ENCODE measurements at regions not wholly inside any gene's neighbourhood (a gene's known extent, or its start where the extent isn't known, plus 50 kb on each side); places are given as distances from the start of the nearest gene placed in this dataset.
"Not testable (repeated sequence)": the region's sequence is repeated elsewhere in the genome, so short reads cannot be mapped to it uniquely, and the experiment has no call there.

- H3K4me3 ChIP-seq (ENCODE audit: low read length), result no peak overlapping the region
- no peaks in the 10 kb centered on the region for H4K20me1 ChIP-seq (ENCODE audit: insufficient read depth, low read depth, low read length)
- H3K9me3 ChIP-seq (ENCODE audit: low read length), result no peaks in the 10 kb centered on the region
- H3K27ac ChIP-seq (ENCODE audit: low read length), result no peak overlapping the region
- no peak overlapping the region for H3K9ac ChIP-seq (ENCODE audit: low read length)
- H3K4me1 ChIP-seq (ENCODE audit: low read length), result no peaks in the 10 kb centered on the region
- no peaks in the 10 kb centered on the region for H3K9me2 ChIP-seq (replicated peaks; ENCODE audit: insufficient read depth, low read length)
- no peak overlapping the region for H2AFZ ChIP-seq (ENCODE audit: low read length)
- H3K79me2 ChIP-seq (ENCODE audit: low read length), result no peaks in the 10 kb centered on the region
- no peak for DNase-seq
- no peak overlapping the region for H3K4me2 ChIP-seq (ENCODE audit: low read depth, low read length, poor library complexity, severe bottlenecking)
- H3K27me3 ChIP-seq (ENCODE audit: low read length), result no peaks in the 10 kb centered on the region
- no peaks in the 10 kb centered on the region for H3K36me3 ChIP-seq (ENCODE audit: insufficient read depth, low read length)
Observed at GRCh38 chr9:134531220-134531970, 110.2 kb upstream of the COL5A1 start.

DNA sequence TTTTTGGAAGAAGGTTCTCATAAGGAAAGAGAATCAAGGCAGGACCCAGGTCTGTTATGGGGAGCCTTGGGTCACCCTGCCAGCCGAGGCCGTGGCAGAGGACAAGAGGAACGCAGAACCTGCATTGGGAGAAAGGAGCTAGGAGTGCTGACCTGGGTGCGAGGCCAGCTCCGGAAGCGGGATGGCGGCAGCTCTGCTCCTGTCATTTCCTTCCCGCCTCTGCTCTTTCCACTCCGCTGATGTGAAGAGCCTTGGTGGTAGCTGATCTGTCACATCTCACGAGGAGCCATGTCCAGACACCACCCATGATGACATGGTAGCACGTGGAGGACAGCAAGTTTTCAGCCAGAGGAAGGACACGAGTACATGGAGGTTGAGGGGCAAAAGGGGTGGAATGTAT lies 109.5 kb upstream of the COL5A1 start:
- no peak for DNase-seq
- no peak overlapping the region for H3K9ac ChIP-seq (ENCODE audit: low read length)
- H3K4me3 ChIP-seq (ENCODE audit: low read length), result no peak overlapping the region
- H3K4me1 ChIP-seq (ENCODE audit: low read length), result no peaks in the 10 kb centered on the region
- no peaks in the 10 kb centered on the region for H3K9me2 ChIP-seq (replicated peaks; ENCODE audit: insufficient read depth, low read length)
- no peaks in the 10 kb centered on the region for H4K20me1 ChIP-seq (ENCODE audit: insufficient read depth, low read depth, low read length)
- no peak overlapping the region for H3K27ac ChIP-seq (ENCODE audit: low read length)
- H3K36me3 ChIP-seq (ENCODE audit: insufficient read depth, low read length), result no peaks in the 10 kb centered on the region
- no peaks in the 10 kb centered on the region for H3K79me2 ChIP-seq (ENCODE audit: low read length)
- no peak overlapping the region for H3K4me2 ChIP-seq (ENCODE audit: low read depth, low read length, poor library complexity, severe bottlenecking)
- no peaks in the 10 kb centered on the region for H3K9me3 ChIP-seq (ENCODE audit: low read length)
- H2AFZ ChIP-seq (ENCODE audit: low read length), result no peak overlapping the region
- H3K27me3 ChIP-seq (ENCODE audit: low read length), result no peaks in the 10 kb centered on the region

GRCh38 chr9:134532661-134533060 lies 108.9 kb upstream of the COL5A1 start:
- not testable (repeated sequence) for H3K36me3 ChIP-seq (ENCODE audit: insufficient read depth, low read length); H3K4me2 ChIP-seq (ENCODE audit: low read depth, low read length, poor library complexity, severe bottlenecking); H3K79me2 ChIP-seq (ENCODE audit: low read length); H3K27ac ChIP-seq (ENCODE audit: low read length); H3K4me1 ChIP-seq (ENCODE audit: low read length); H3K9ac ChIP-seq (ENCODE audit: low read length); H3K27me3 ChIP-seq (ENCODE audit: low read length); H2AFZ ChIP-seq (ENCODE audit: low read length); H3K9me2 ChIP-seq (replicated peaks; ENCODE audit: insufficient read depth, low read length); H4K20me1 ChIP-seq (ENCODE audit: insufficient read depth, low read depth, low read length); H3K4me3 ChIP-seq (ENCODE audit: low read length); H3K9me3 ChIP-seq (ENCODE audit: low read length); DNase-seq

DNA sequence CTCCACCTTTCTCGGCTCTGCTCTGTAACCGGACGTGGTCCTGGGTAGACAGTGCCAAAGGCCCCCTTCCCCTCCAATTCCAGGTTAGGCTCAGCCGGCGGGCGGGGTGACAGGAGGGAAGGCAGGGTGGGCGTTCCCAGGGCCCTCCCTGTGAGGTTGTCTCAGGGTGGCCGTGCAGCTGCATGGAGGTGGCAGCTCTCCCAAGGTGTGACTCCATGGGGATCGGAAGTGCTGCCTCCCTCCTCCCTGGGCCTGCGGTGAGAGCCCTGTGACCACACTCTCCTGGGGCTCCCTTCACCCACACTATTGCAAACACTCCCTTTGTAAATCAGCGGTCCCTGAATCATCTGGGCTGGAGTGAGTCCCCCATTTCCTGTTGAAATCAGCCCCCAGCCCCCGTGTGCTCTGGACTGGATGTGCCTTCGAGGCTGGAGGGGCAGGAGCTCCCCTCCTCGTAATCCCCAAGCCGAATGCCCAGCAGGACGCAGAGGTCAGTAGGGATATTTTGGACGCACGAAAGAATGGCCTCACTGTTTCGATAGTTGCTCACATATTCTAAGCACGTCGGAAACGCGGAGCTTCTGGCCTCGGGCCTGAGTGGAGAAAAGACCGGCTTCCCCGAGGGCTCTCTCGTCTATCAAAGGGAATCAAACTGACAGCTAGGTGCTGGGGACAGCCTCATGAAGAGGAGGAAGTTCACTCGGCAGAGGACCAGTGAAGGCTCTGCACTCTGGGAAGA lies 107.6 kb upstream of the COL5A1 start:
- H4K20me1 ChIP-seq (ENCODE audit: insufficient read depth, low read depth, low read length), result no peaks in the 10 kb centered on the region
- no peaks in the 10 kb centered on the region for H3K36me3 ChIP-seq (ENCODE audit: insufficient read depth, low read length)
- no peaks in the 10 kb centered on the region for H3K9me3 ChIP-seq (ENCODE audit: low read length)
- no peak overlapping the region for H3K4me3 ChIP-seq (ENCODE audit: low read length)
- no peak for DNase-seq
- H3K9ac ChIP-seq (ENCODE audit: low read length), result no peak overlapping the region
- H3K79me2 ChIP-seq (ENCODE audit: low read length), result no peaks in the 10 kb centered on the region
- H3K27me3 ChIP-seq (ENCODE audit: low read length), result no peaks in the 10 kb centered on the region
- peaks cover 5% of the 10 kb centered on the region for H3K4me1 ChIP-seq (ENCODE audit: low read length)
- no peak overlapping the region for H2AFZ ChIP-seq (ENCODE audit: low read length)
- H3K4me2 ChIP-seq (ENCODE audit: low read depth, low read length, poor library complexity, severe bottlenecking), result no peak overlapping the region
- no peak overlapping the region for H3K27ac ChIP-seq (ENCODE audit: low read length)
- no peaks in the 10 kb centered on the region for H3K9me2 ChIP-seq (replicated peaks; ENCODE audit: insufficient read depth, low read length)

DNA sequence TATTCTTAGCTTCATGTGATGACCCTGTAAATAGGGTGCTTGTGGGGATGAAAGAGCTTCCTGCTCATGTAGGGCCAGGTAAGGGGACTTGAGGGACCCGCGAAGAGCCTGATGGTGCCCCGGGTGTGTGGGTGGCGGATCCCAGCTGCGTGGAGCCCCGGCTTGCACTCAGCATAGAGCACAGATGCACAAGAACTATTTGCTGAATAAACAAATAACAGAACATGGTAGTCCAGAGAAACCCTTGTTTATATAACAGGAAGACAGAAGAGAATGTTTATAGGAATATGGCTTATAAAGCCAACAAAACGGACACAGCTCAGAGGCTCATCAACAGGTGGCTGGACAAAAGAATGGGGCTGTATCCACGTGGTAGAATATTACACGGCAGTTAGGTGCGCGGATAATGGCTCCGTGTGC lies 106.9 kb upstream of the COL5A1 start:
- peaks cover 5% of the 10 kb centered on the region for H3K4me1 ChIP-seq (ENCODE audit: low read length)
- H3K4me2 ChIP-seq (ENCODE audit: low read depth, low read length, poor library complexity, severe bottlenecking), result no peak overlapping the region
- no peaks in the 10 kb centered on the region for H3K79me2 ChIP-seq (ENCODE audit: low read length)
- H4K20me1 ChIP-seq (ENCODE audit: insufficient read depth, low read depth, low read length), result no peaks in the 10 kb centered on the region
- H3K9ac ChIP-seq (ENCODE audit: low read length), result no peak overlapping the region
- DNase-seq, result no peak
- no peaks in the 10 kb centered on the region for H3K9me3 ChIP-seq (ENCODE audit: low read length)
- H3K4me3 ChIP-seq (ENCODE audit: low read length), result no peak overlapping the region
- H3K36me3 ChIP-seq (ENCODE audit: insufficient read depth, low read length), result no peaks in the 10 kb centered on the region
- H3K27me3 ChIP-seq (ENCODE audit: low read length), result no peaks in the 10 kb centered on the region
- no peaks in the 10 kb centered on the region for H3K9me2 ChIP-seq (replicated peaks; ENCODE audit: insufficient read depth, low read length)
- H3K27ac ChIP-seq (ENCODE audit: low read length), result no peak overlapping the region
- no peak overlapping the region for H2AFZ ChIP-seq (ENCODE audit: low read length)

DNA sequence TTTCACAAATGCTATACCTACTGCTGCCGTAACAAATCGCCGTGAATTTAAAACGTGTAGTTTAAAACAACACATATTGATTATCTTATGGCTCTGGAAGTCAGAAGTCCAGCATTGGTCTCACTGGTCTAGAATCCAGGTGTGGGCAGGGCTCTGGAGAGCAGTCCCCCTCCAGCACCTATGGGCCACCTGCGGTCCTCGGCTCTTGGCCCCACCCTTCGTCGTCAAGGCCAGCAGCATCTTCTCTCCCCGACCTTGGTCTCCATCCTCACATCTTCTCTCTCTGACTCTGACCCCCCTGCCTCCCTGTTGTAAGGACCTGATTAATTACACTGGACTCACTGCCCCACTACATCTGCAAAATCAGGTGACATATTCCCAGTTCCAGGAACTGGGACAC lies 106.4 kb upstream of the COL5A1 start:
- Histone ChIP-seq H3K9me2 (replicated peaks; ENCODE audit: insufficient read depth, low read length) (no peaks in the 10 kb centered on the region), H4K20me1 (ENCODE audit: insufficient read depth, low read depth, low read length) (no peaks in the 10 kb centered on the region), H3K4me2 (ENCODE audit: low read depth, low read length, poor library complexity, severe bottlenecking) (no peak overlapping the region), H2AFZ (ENCODE audit: low read length) (no peak overlapping the region), H3K4me3 (ENCODE audit: low read length) (no peak overlapping the region), H3K79me2 (ENCODE audit: low read length) (no peaks in the 10 kb centered on the region), H3K36me3 (ENCODE audit: insufficient read depth, low read length) (no peaks in the 10 kb centered on the region), H3K27me3 (ENCODE audit: low read length) (no peaks in the 10 kb centered on the region), H3K9ac (ENCODE audit: low read length) (no peak overlapping the region), H3K9me3 (ENCODE audit: low read length) (no peaks in the 10 kb centered on the region), H3K4me1 (ENCODE audit: low read length) (peaks cover 5% of the 10 kb centered on the region), H3K27ac (ENCODE audit: low read length) (no peak overlapping the region)
- DNase-seq, result no peak

DNA sequence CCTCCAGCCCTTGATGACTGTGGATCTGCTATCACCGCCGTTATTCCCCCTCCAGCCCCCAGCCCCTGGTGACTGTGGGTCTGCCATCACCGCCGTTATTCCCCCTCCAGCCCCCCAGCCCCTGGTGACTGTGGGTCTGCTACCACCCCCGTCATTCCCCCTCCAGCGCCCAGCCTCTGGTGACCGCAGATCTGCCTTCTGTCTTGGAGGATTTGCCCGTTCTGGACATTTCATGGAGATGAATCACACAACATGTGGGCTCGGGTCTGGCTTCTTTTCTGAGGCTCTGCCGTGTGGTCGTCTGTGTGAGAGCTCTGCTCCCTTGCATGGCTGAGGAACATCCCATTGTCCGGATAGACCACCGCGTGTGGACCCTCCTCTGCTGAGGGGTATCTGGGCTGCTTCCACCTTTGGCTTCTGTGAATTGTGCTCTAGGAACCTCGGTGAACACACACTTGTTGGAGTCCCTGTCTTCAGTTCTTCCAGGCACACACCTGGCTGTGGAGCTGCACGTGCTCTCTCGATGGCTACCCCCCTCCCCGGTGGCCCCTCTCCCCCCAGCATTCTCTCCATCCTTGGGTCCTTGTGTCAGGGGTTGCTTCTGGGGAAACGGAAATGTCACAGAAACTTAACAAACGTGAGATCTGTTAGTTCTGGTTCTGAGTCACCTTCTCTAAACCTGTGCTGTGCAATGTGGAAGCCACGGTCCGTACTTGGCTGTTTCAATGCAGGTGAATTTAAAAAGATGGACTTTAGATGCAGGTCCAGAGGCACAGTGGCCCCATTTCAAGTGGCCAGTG lies 105.3 kb upstream of the COL5A1 start:
- no peaks in the 10 kb centered on the region for H3K36me3 ChIP-seq (ENCODE audit: insufficient read depth, low read length)
- no peak overlapping the region for H3K4me3 ChIP-seq (ENCODE audit: low read length)
- H3K9me2 ChIP-seq (replicated peaks; ENCODE audit: insufficient read depth, low read length), result no peaks in the 10 kb centered on the region
- no peak for DNase-seq
- no peak overlapping the region for H3K9ac ChIP-seq (ENCODE audit: low read length)
- no peak overlapping the region for H2AFZ ChIP-seq (ENCODE audit: low read length)
- H3K4me2 ChIP-seq (ENCODE audit: low read depth, low read length, poor library complexity, severe bottlenecking), result no peak overlapping the region
- no peaks in the 10 kb centered on the region for H4K20me1 ChIP-seq (ENCODE audit: insufficient read depth, low read depth, low read length)
- no peaks in the 10 kb centered on the region for H3K79me2 ChIP-seq (ENCODE audit: low read length)
- no peak overlapping the region for H3K27ac ChIP-seq (ENCODE audit: low read length)
- no peaks in the 10 kb centered on the region for H3K9me3 ChIP-seq (ENCODE audit: low read length)
- no peaks in the 10 kb centered on the region for H3K27me3 ChIP-seq (ENCODE audit: low read length)
- H3K4me1 ChIP-seq (ENCODE audit: low read length), result peaks cover 5% of the 10 kb centered on the region

DNA sequence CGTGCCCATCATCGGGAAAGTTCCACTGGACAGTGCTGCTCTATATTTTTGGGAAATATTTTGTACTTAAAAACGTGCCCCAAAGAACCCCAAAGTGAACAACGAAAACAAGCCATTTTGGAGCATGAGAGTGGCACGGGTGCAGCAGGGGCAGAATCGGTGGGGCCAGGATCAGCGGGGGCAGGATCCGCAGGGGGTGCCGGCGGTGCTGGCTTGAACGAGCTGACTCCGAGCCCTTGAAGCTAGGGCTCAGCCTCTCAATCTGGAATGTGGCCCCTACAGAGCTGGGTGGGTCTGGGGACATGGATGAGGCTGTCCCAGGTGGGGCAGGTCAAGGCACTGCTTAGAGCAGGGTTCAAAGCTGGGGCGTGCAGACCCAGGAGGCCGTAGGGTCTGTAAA lies 104.7 kb upstream of the COL5A1 start:
- no peaks in the 10 kb centered on the region for H3K9me3 ChIP-seq (ENCODE audit: low read length)
- no peak for DNase-seq
- H3K79me2 ChIP-seq (ENCODE audit: low read length), result no peaks in the 10 kb centered on the region
- H3K4me2 ChIP-seq (ENCODE audit: low read depth, low read length, poor library complexity, severe bottlenecking), result no peak overlapping the region
- no peak overlapping the region for H3K9ac ChIP-seq (ENCODE audit: low read length)
- H2AFZ ChIP-seq (ENCODE audit: low read length), result no peak overlapping the region
- H3K4me3 ChIP-seq (ENCODE audit: low read length), result no peak overlapping the region
- no peaks in the 10 kb centered on the region for H3K27me3 ChIP-seq (ENCODE audit: low read length)
- H3K9me2 ChIP-seq (replicated peaks; ENCODE audit: insufficient read depth, low read length), result no peaks in the 10 kb centered on the region
- no peaks in the 10 kb centered on the region for H3K36me3 ChIP-seq (ENCODE audit: insufficient read depth, low read length)
- no peak overlapping the region for H3K27ac ChIP-seq (ENCODE audit: low read length)
- H4K20me1 ChIP-seq (ENCODE audit: insufficient read depth, low read depth, low read length), result no peaks in the 10 kb centered on the region
- H3K4me1 ChIP-seq (ENCODE audit: low read length), result peaks cover 5% of the 10 kb centered on the region

Measured in Karpas-422 (cell line).